MG63 (cell line): ENCODE measurements at regions not wholly inside any gene's neighbourhood (a gene's known extent, or its start where the extent isn't known, plus 50 kb on each side); places are given as distances from the start of the nearest gene placed in this dataset.
"Not testable (repeated sequence)": the region's sequence is repeated elsewhere in the genome, so short reads cannot be mapped to it uniquely, and the experiment has no call there.

Source experiments
- DNase-seq: peaks from one replicate; pipeline ENCODE4 v3.0.0-alpha.2; 2020
- H3K27me3 ChIP-seq: fragments of 250-450 bp; sonication (Bioruptor Pico); 2 replicates; pipeline ENCODE4 v1.5.1; 2020; ENCODE audit warnings: mild to moderate bottlenecking, moderate library complexity
- H3K36me3 ChIP-seq: fragments of 250-450 bp; sonication (Bioruptor Pico); 2 replicates; pipeline ENCODE4 v1.5.1; 2020; ENCODE audit warnings: mild to moderate bottlenecking, moderate library complexity
- H3K4me3 ChIP-seq: fragments of 250-450 bp; sonication (Bioruptor Pico); 2 replicates; pipeline ENCODE4 v1.5.1; 2020; ENCODE audit warnings: mild to moderate bottlenecking, moderate library complexity
- H3K9me3 ChIP-seq: fragments of 250-450 bp; sonication (Bioruptor Pico); 2 replicates; pipeline ENCODE4 v1.5.1; 2020; ENCODE audit warnings: mild to moderate bottlenecking, moderate library complexity

DNA sequence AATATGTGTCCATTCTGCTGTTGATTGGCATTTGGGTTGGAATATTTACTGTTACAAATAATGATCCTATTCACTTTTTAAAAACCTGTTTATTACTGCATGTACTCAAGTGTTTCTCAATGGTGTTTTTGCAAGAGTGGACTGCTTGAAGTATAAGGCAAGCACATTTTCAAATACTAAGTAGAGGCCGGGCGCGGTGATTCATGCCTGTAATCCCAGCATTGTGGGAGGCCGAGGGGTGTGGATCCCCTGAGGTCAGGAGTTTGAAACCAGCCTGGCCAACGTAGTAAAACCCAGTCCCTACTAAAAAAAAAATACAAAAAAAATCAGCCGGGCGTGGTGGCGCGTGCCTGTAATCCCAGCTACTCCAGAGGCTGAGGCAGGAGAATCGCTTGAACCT, 276.9 kb upstream of the ADGRL4 start:
- no peak for DNase-seq
- H3K27me3 ChIP-seq = no peaks in the 10 kb centered on the region

DNA sequence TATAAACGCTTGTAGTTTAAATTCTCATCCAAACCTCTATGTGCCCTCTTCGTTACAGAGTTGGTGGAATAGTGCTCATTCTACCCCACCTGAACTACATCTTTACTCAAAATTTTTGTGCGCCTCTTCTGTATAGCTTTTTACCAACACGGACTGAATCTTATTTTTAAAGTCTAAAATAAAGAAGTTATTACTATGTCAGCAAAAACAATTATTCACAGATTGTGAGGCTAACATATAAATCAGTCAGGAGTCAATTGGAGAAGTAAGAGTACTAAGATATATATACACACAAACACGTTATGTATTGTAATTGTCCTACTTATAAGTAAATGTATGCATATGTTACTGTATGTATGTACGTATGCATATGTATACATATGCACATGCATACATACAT, 274.9 kb upstream of the ADGRL4 start:
- no peak for DNase-seq
- H3K4me3 ChIP-seq = no peak overlapping the region
- H3K36me3 ChIP-seq = no peaks in the 10 kb centered on the region
- no peaks in the 10 kb centered on the region for H3K27me3 ChIP-seq
- no peaks in the 10 kb centered on the region for H3K9me3 ChIP-seq

More for the DNA sequence above, 276.9 kb upstream of the ADGRL4 start:
- Histone ChIP-seq H3K36me3 (no peaks in the 10 kb centered on the region), H3K4me3 (no peak overlapping the region), H3K9me3 (no peaks in the 10 kb centered on the region)

DNA sequence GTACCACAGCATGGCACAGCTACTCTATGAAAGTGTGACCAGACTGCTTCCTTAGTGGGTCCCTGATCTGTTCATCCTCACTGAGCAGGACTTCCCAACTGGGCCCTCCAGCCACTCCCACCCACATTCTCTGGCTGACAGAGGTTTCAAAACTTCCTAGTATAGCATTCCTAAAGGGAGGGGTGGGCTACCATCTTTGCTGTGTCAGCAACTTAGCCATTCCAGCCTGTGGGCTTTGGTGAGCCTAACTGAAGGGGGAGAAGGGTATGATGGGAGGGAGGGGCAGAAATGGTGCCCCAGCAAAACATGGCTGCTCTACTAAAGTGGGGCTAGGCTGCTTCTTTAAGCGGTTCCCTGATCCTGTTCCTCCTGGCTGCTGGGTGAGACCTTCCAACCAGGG, 265.2 kb upstream of the ADGRL4 start:
- no peaks in the 10 kb centered on the region for H3K36me3 ChIP-seq
- peaks cover 4% of the 10 kb centered on the region; the same call in 1 of the 2 replicates for H3K9me3 ChIP-seq
- no peak overlapping the region for H3K4me3 ChIP-seq
- no peaks in the 10 kb centered on the region for H3K27me3 ChIP-seq
- no peak for DNase-seq

GRCh38 chr1:79264975-79265818, 258.7 kb upstream of the ADGRL4 start:
- Histone ChIP-seq H3K4me3 (no peak overlapping the region), H3K36me3 (no peaks in the 10 kb centered on the region), H3K9me3 (no peaks in the 10 kb centered on the region), H3K27me3 (no peaks in the 10 kb centered on the region)
- no peak for DNase-seq

DNA sequence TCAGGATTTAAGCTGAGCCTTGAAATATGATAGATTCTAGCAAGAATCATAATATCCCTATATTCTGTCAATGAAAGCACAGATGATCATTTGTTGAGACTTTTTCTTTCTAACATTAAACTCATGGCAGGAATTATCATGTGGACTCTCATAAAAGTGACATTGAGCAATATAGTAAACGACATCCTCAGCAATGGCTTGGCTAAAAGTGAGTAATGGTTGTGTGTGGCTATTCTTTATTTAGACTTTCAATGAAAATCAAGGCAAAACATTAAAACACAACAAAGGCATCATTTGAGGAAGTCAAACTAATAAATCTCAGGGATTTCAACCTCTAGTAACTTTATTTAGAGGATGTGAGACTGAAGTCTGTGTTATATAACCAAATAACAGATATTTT, 257.8 kb upstream of the ADGRL4 start:
- Histone ChIP-seq H3K4me3 (no peak overlapping the region), H3K9me3 (no peaks in the 10 kb centered on the region), H3K36me3 (no peaks in the 10 kb centered on the region), H3K27me3 (no peaks in the 10 kb centered on the region)
- DNase-seq = no peak

DNA sequence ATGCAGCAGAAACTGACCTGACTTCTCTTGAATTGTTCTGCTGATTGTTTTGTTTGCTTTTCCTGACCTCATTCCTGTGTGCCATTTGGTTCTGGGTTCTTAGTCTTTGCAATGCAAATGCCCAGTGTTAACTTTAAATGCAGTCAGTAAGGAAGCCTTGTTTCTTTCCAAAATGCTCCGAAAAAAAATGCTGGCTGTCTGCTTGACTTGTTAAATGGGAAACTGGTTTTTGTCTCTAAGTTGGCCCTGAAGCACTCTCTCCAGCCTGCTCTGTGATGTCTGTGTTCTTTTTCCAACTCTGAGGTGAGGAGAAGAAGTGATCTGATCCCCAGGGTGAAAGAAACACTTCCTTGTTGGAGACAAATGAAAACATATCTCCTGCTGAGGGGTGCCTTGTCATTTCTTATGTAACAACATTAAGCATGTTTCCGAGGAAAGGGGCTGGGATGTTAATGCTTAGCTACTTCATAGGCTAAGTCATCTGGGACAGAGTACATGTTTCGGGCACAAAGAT, 256.3 kb upstream of the ADGRL4 start:
- no peak overlapping the region for H3K4me3 ChIP-seq
- no peaks in the 10 kb centered on the region for H3K36me3 ChIP-seq
- H3K27me3 ChIP-seq = no peaks in the 10 kb centered on the region
- H3K9me3 ChIP-seq = no peaks in the 10 kb centered on the region
- no peak for DNase-seq

DNA sequence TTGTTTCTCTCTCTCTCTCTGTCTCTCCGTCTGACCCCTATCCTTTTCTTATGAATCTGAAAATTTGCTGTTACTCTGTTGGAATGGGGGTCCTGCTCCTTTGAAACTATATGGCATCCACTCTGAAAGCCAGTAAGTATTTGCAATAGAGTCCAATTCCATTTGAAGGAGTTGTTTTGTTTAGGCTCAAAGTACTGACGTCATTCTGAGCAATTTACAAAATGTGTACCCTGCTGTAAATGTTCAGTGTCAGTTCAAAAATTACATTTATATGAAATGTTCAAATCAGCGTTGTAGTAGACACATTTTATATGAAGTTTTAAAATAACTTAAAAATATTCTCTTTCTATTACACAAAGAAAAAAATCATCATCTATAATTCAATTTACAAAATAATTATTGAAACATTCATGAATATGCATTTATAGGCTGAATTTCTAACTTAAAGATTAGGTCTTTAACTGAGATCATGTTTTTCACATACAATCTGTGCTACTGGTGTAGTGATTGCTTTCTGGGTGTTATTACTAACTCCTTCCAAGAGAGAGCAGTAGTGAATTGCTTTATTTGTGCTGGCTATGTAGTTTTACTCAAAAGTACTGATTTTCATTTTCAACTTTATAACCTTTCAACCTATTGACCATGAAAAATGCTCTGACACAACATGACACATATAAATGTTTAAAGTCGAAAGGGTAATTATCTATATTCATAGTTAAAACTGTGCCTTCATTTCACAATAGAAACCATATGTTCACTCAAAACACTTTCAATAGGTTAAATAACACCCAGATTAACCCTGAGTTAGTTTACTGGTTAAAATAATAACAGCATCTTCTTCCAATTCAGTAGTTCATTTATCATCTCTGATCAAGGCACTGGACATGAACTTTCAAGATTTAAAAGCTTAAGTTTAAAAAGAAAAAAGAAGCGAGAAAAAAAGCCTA, 253.1 kb upstream of the ADGRL4 start:
- Histone ChIP-seq H3K36me3 (no peaks in the 10 kb centered on the region), H3K27me3 (no peaks in the 10 kb centered on the region), H3K9me3 (no peaks in the 10 kb centered on the region), H3K4me3 (no peak overlapping the region)
- no peak for DNase-seq

DNA sequence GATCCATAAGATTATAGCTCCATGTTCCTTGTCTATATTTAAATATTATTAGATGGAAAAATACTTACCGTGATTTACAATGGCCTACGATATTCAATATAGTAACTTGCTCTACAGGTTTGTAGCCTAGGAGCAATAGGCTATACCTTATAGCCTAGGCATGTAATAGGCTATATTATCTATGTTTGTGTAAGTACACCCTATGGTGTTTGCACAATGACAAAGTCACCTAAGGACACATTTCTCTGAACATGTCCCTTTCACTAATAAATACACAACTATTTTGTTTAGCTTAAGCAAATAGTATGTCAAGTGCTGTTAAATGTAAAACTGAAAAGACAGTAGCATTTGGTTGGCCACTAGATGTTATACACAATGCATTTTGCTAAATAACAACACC, 248.9 kb upstream of the ADGRL4 start:
- no peaks in the 10 kb centered on the region for H3K36me3 ChIP-seq
- no peak overlapping the region for H3K4me3 ChIP-seq
- H3K27me3 ChIP-seq = no peaks in the 10 kb centered on the region
- DNase-seq = no peak
- H3K9me3 ChIP-seq = no peaks in the 10 kb centered on the region

GRCh38 chr1:79252598-79252997, 246.1 kb upstream of the ADGRL4 start:
- no peak for DNase-seq
- no peaks in the 10 kb centered on the region for H3K9me3 ChIP-seq
- no peak overlapping the region for H3K4me3 ChIP-seq
- no peaks in the 10 kb centered on the region for H3K36me3 ChIP-seq
- H3K27me3 ChIP-seq = no peaks in the 10 kb centered on the region

GRCh38 chr1:79239840-79240239, 233.3 kb upstream of the ADGRL4 start:
- Histone ChIP-seq H3K9me3 (no peaks in the 10 kb centered on the region), H3K27me3 (no peaks in the 10 kb centered on the region), H3K4me3 (no peak overlapping the region), H3K36me3 (no peaks in the 10 kb centered on the region)
- DNase-seq = no peak

DNA sequence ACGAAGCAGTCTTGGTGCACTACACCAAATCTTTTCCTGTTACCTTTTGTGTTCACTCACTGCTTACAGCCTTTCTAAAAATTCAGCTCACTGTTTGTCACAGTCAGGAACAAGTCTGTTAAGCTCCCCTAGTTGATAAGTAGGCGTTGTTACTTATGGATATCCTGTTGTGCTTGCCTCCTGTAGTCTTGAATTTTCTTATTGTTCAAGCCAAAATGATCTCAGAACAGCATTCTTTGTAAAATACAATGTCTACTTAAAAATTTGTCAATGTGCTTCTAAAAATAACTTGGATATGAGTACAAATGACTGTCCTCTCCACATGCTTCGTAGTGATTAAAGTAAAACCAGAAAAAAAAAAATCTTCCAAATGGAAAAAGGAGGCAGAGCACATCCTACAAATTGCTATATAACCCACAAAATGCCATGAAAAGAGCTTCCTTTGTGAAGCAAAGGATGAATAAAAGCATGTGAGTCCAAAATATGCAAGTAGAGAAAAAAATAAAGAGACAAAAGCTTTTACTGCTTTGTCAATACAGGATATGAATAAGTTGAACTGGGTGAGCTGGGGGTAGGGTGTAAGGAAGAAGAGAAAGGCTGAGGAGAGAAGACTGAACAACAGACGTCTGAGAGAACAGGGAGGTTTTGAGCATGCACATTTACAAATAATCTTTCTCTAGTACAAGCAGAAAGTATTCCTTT, 228.9 kb upstream of the ADGRL4 start:
- H3K9me3 ChIP-seq = no peaks in the 10 kb centered on the region
- H3K4me3 ChIP-seq = no peak overlapping the region
- no peak for DNase-seq
- no peaks in the 10 kb centered on the region for H3K27me3 ChIP-seq
- no peaks in the 10 kb centered on the region for H3K36me3 ChIP-seq

- no peaks in the 10 kb centered on the region for H3K36me3 ChIP-seq
- DNase-seq = no peak
- H3K27me3 ChIP-seq = no peaks in the 10 kb centered on the region
- H3K4me3 ChIP-seq = no peak overlapping the region
- H3K9me3 ChIP-seq = no peaks in the 10 kb centered on the region
Measured at GRCh38 chr1:79232818-79233217, 226.3 kb upstream of the ADGRL4 start.

DNA sequence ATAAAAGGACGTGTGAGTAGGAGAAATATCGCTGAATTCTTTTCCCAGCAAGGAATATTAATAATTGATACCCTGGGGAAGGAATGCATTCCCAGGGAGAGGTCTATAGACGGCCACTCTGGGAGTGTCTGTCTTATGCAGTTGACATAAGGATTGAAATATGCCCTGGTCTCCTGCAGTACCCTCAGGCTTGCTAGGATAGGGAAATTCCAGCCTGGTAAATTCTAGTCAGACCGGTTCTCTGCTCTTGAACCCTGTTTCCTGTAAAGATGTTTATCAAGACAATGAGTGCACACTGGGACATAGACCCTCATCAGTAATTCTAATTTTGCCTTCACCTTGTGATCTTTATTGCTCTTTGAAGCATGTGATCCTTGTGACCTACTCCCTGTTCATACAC, 224.2 kb upstream of the ADGRL4 start:
- not testable (repeated sequence) for H3K4me3 ChIP-seq, H3K36me3 ChIP-seq, DNase-seq, H3K27me3 ChIP-seq, H3K9me3 ChIP-seq

DNA sequence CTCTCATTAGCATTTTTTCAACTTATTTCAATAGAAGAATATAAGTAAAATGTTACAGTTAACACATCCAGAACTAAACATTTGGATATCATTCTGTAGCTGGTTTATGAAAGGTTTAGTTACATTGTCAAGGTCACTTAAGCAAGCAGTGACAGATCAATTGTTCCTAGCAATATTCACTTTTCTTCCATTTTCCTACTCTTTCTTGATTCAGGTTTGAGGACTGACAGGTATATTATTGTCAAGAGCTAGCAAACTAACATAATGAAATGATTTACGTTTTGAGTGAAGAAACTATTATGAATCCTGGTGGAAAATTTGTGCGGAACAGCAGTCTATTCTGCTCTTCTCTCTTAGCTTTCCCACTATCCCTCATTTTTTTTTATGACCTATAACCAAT, 220.4 kb upstream of the ADGRL4 start:
- no peaks in the 10 kb centered on the region for H3K27me3 ChIP-seq
- H3K36me3 ChIP-seq = no peaks in the 10 kb centered on the region
- H3K9me3 ChIP-seq = no peaks in the 10 kb centered on the region
- no peak for DNase-seq
- no peak overlapping the region for H3K4me3 ChIP-seq

- no peak for DNase-seq
- Histone ChIP-seq H3K27me3 (no peaks in the 10 kb centered on the region), H3K36me3 (no peaks in the 10 kb centered on the region), H3K9me3 (no peaks in the 10 kb centered on the region), H3K4me3 (no peak overlapping the region)
Measured at GRCh38 chr1:79224537-79224936, 218.0 kb upstream of the ADGRL4 start.

GRCh38 chr1:79220509-79220908, 214.0 kb upstream of the ADGRL4 start:
- no peak for DNase-seq
- no peaks in the 10 kb centered on the region for H3K9me3 ChIP-seq
- H3K36me3 ChIP-seq = no peaks in the 10 kb centered on the region
- H3K27me3 ChIP-seq = no peaks in the 10 kb centered on the region
- H3K4me3 ChIP-seq = no peak overlapping the region

DNA sequence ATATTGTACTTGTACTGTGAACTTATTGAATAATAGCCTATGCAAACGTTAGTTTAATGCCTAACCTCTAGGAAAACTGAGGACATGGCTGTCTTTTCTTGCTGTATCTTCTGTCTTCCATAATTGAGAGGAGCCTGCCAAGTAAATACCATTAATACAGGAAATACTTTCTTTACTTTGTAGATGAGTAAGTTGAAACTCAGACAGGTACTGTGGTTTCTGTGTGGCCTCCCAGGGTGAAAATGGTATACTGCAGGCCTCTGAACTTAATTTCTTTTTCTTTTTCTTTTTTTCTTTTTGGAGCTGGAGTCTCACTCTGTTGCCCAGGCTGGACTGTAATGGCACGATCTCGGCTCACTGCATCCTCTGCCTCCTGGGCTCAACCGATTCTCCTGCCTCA, 208.8 kb upstream of the ADGRL4 start:
- DNase-seq = no peak
- H3K4me3 ChIP-seq = no peak overlapping the region
- H3K9me3 ChIP-seq = no peaks in the 10 kb centered on the region
- no peaks in the 10 kb centered on the region for H3K36me3 ChIP-seq
- no peaks in the 10 kb centered on the region for H3K27me3 ChIP-seq
